Activated T-helper 9 cell treated with anti-CD3 and anti-CD28 coated beads, Interleukin-2, amount 50 U/mL, for 16 hours (primary cell): ENCODE measurements at regions not wholly inside any gene's neighbourhood (a gene's known extent, or its start where the extent isn't known, plus 50 kb on each side); places are given as distances from the start of the nearest gene placed in this dataset.

Experiments
- DNase-seq: peaks from one replicate; pipeline ENCODE4 v3.0.0-alpha.2; 2020; ENCODE audit warnings: low read depth

- no peak for DNase-seq
Measured at GRCh38 chr3:107969994-107970819, 120.6 kb downstream of the CD47 start.

GRCh38 chr3:107969525-107969924, 121.3 kb downstream of the CD47 start:
- DNase-seq = no peak

DNA sequence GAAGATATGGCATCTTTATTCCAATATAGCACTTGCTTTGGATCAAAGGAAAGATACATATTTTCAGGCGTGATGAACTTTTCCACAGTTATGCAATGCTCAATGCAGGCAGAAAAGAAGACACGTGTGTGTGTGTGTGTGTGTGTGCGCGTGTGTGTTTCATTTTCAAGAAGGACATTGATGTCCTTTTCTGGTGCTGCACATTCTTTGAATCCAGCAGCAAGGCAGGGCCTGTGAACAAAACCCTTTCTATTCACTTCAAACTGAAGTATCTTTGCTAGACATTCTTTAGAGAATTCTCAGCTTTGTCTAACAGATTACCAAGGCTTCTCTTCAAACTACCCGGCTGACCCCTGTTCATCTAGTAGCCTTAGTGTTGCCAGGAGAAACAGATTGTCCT, 124.6 kb downstream of the CD47 start:
- DNase-seq = no peak

DNA sequence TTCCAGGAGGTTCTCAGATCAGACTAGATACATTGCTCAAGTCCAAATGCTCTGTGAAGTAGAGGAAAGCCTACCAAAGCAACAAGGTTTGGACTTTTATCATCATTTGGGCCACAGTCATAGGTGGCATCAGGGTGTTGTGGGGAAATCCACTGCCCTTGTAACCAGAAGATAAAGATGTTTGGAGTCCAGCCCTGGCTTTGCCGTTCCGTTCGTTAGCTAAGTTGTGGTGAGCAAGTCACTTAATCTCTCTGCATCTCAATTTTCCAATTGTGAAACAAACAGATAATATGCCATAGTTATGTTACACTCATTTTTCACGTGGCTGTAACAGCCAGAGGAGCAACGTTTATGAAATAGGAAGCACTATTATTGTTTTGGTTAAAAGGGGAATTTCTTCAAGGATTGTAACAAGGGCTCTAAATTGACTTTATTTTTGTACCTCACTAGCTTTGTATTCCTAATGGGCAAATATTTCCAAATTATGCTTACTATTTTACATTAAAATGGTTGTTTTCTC, 125.6 kb downstream of the CD47 start:
- DNase-seq = no peak

DNA sequence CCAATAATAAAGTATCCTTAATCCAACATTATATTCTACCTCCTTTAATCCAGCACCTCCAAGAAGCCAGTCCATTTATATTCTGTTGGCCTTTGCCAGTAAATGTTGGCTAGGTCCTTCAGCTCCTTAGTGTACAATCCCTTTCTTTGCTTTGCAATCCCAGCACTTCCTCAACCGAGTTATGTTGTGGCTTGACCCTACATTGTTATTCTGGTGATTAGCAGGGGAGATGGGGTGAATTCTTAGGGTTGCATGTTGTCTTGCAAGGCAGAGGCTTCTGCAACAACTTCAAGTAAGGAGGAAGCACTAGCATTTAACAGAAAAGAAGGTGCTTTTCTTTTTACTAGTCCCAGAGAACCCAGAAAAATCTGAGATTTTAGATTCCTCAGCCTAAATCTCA, 127.2 kb downstream of the CD47 start:
- DNase-seq = no peak

GRCh38 chr3:107962946-107963345, 127.9 kb downstream of the CD47 start:
- no peak for DNase-seq

- DNase-seq = no peak
Measured at GRCh38 chr3:107962037-107962436, 128.8 kb downstream of the CD47 start.

DNA sequence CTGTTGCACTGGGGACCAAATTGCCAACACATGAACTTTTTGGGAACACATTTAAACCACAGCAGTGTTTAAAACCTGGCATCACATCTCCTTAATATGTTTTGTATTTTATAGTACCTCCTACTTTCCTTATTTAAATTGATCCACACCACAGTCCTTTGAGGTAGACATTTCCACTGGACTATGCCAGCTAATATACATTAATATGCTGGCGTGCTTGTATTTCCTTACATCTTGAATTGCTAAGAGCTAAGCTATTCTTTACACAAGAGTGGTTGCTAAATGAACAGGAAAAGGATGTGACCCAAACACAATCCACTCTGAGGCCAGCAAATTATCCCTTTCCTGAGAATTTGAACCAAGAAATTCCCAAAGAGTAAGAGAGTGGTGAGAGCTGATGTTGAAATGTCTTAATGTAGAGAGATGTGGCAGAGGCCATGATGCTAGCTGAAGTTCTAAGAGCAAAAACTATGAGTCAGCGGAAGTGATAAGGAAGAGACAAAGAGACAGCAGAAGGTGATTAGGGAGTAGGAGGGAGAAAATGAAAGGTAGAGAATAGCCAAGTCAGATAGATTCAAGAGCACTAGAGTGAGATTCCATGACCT, 131.2 kb downstream of the CD47 start:
- DNase-seq = no peak

- no peak for DNase-seq
Measured at GRCh38 chr3:107958146-107958545, 132.7 kb downstream of the CD47 start.

DNA sequence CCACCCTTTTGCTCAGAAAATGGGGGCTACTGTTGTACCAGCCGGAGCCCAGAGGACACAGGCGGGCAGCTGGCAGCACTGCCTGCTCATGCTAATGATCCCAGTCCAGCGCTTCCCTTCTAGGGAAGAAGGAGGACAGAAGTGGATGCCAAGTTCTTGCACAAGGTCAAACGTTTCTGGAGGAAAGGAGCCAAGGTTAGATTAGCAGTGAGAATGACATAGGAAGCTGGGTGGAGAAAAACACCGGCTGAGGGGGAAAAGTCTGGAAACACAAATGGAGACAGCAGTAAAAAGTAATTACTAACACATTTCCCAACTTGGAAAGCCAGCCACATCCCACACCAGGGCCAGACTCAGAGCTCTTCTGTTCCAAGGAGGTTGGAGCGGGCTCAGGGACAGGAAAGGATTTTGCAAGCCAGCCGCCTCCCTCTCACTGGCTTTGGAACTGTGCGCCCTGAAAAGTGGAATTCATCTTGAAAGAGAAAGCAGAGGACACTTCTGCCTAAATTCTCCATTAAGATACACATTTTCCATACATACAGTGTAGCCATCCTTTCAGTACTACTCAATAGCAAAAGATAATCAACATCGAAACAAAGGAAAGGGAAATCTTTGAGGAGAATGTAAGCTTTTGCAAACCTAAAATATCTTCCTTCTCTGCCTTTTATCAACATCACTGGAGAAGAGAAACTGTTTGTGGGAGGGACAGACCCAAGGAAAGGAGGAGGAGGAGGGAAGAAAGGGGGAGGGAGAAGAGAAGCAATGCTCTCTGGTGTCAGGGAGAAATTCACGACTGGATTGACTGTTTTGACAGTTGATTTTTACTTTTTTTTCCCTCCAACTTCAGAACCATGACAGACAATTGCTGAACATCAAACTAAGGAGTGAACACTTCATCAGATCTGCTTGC, 133.6 kb downstream of the CD47 start:
- no peak for DNase-seq

GRCh38 chr3:107954845-107955244, 136.0 kb downstream of the CD47 start:
- DNase-seq = no peak

- DNase-seq = no peak
Measured at GRCh38 chr3:107953722-107954121, 137.1 kb downstream of the CD47 start.

GRCh38 chr3:107951126-107951525, 139.7 kb downstream of the CD47 start:
- no peak for DNase-seq

GRCh38 chr3:107950417-107950816, 140.4 kb downstream of the CD47 start:
- no peak for DNase-seq

- no peak for DNase-seq
Measured at GRCh38 chr3:107949394-107949970, 141.3 kb downstream of the CD47 start.

- DNase-seq = no peak
Measured at GRCh38 chr3:107947203-107947602, 143.6 kb downstream of the CD47 start.

GRCh38 chr3:107946700-107947099, 144.1 kb downstream of the CD47 start:
- DNase-seq = no peak

DNA sequence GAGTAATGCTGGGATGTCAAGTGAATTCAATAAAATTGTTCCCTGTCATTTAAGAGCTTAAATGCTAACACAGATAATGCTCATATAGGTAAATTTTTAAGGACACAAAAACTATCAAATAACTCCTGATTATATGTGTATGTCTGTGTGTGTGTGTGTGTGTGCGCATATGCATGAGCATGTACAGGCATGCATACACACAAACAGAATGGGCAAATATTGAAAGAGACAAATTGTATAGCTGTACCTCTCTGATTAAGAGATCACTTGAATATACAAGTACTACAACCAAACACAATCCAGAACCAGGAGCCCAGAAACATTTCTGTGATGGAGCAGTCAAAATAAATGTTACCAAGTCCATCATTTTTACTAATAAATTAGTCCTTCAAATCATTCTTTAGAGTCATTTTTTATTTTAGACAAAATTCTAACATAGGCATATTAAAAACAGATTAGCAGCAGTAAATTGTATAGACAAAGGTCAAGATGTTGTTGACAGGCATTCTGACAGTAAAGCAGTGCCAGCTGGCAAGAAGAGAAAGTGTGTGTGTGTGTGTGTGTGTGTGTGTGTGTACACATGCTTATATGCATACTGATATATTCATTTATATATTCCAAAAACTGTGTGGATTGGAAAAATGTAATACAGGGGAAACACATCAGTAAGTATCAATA, 145.3 kb downstream of the CD47 start:
- DNase-seq = no peak

- DNase-seq = no peak
Measured at GRCh38 chr3:107943786-107944523, 146.9 kb downstream of the CD47 start.

DNA sequence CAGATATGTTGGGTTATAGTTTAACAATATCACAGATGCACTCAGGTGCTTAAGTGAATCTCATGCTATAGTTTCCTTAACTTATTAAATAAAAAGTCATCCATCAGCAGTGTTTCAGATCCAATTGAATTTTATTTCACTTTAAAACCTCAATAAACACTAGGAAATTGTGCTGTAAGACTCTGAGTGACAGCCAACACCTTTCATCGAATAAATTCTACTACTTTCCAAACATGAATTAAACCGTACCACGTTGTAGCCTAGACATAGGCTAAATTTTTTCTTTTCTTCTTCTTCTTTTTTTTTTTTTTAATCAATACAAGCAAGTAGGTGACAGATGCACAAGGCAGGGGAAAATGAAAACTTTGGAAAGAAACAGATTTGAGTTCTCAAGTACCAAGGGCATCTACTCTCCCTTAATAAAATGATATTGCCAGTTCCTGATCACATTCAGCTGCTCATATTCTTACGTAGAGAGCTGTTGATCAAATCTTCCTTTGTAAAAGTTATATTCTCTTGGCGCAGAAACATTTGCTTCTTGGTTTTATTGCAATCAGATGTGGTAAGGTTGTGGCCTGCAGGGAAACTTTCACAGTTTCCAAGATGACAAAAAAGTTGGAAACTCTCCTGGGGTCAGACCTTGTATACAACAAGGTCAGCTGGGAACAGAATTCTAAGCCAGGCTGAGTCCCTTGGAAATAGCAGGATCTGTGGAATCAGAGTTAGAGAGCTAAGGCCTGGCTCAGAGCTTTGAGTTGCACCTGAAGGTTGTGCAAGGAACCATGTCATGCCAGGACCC, 147.7 kb downstream of the CD47 start:
- DNase-seq = no peak
